IMR-90 (cell line): ENCODE measurements at regions not wholly inside any gene's neighbourhood (a gene's known extent, or its start where the extent isn't known, plus 50 kb on each side); places are given as distances from the start of the nearest gene placed in this dataset.

ENCODE experiments used
- ATAC-seq: fragments of 200-7000 bp; cut with Tn5 transposase; 2 replicates; pipeline ENCODE4 v1.9.1; 2020; ENCODE audit warnings: low read depth, mild to moderate bottlenecking, moderate library complexity
- BruUV-seq: library from RNA; stranded (reverse); fragments of 400-500 nt; replicated peaks from 2 replicates; lab custom pipeline; 2021; lab: Mats Ljungman, UMichigan
- CTCF ChIA-PET: fragments of 300-600 bp; formaldehyde crosslinking; extraction: SDS; loops from one replicate; lab custom pipeline; 2021; ENCODE audit warnings: antibody characterized with exemption; lab: Yijun Ruan, JAX
- POLR2A ChIA-PET: fragments of 300-600 bp; sonication (Branson Sonifier 250); formaldehyde crosslinking; loops from one replicate; lab custom pipeline; 2022; ENCODE audit warnings: antibody characterized with exemption; ENCODE audit not compliant: unreplicated experiment; lab: Charles Lee
- DNase-seq: peaks from one replicate; pipeline ENCODE4 v3.0.0; 2013
- H2AFZ ChIP-seq: replicated peaks from 2 replicates; pipeline ENCODE3; 2013; ENCODE audit warnings: low read length, mild to moderate bottlenecking; ENCODE audit not compliant: poor library complexity
- H2AK5ac ChIP-seq: 2 replicates; pipeline ENCODE4 v1.6.1; 2013; ENCODE audit warnings: low read depth, low read length, inconsistent platforms
- H2AK9ac ChIP-seq: replicated peaks from 2 replicates; pipeline ENCODE3; 2013; ENCODE audit warnings: mild to moderate bottlenecking, low read depth, low read length, moderate library complexity; ENCODE audit not compliant: poor library complexity
- H2BK120ac ChIP-seq: 2 replicates; pipeline ENCODE4 v1.6.1; 2013; ENCODE audit warnings: low read depth, low read length, inconsistent platforms
- H2BK15ac ChIP-seq: 3 replicates; pipeline ENCODE4 v1.6.1; 2013; ENCODE audit warnings: low read depth, low read length, inconsistent platforms
- H2BK20ac ChIP-seq: 2 replicates; pipeline ENCODE4 v1.6.1; 2013; ENCODE audit warnings: low read depth, mild to moderate bottlenecking, inconsistent platforms, low read length, moderate library complexity
- H2BK5ac ChIP-seq: 2 replicates; pipeline ENCODE4 v1.6.1; 2013; ENCODE audit warnings: mild to moderate bottlenecking, low read depth, low read length, inconsistent platforms; ENCODE audit not compliant: poor library complexity, severe bottlenecking
- H3K14ac ChIP-seq: replicated peaks from 2 replicates; pipeline ENCODE4 v1.6.1; 2013; ENCODE audit warnings: low read depth, low read length, inconsistent platforms
- H3K18ac ChIP-seq: 2 replicates; pipeline ENCODE4 v1.6.1; 2013; ENCODE audit warnings: low read depth, low read length, control low read depth
- H3K23ac ChIP-seq: 2 replicates; pipeline ENCODE4 v1.6.1; 2013; ENCODE audit warnings: low read depth, low read length, inconsistent platforms
- H3K27ac ChIP-seq: 2 replicates; pipeline ENCODE4 v1.5.1; 2013; ENCODE audit warnings: mild to moderate bottlenecking, control low read depth, low read length; ENCODE audit not compliant: insufficient read depth
- H3K27me3 ChIP-seq: 2 replicates; pipeline ENCODE4 v1.6.1; 2013; ENCODE audit warnings: low read length; ENCODE audit not compliant: control insufficient read depth, insufficient read depth
- H3K36me3 ChIP-seq: 2 replicates; pipeline ENCODE4 v1.6.1; 2013; ENCODE audit warnings: low read length, mixed read lengths; ENCODE audit not compliant: control insufficient read depth, insufficient read depth
- H3K4ac ChIP-seq: 2 replicates; pipeline ENCODE4 v1.6.1; 2013; ENCODE audit warnings: low read depth, low read length, inconsistent platforms
- H3K4me1 ChIP-seq: 2 replicates; pipeline ENCODE4 v1.6.1; 2013; ENCODE audit warnings: low read length, mixed read lengths; ENCODE audit not compliant: control insufficient read depth, insufficient read depth
- H3K4me2 ChIP-seq: 2 replicates; pipeline ENCODE4 v1.6.1; 2013; ENCODE audit warnings: low read depth, mild to moderate bottlenecking, control low read depth, low read length, moderate library complexity
- H3K4me3 ChIP-seq: 2 replicates; pipeline ENCODE4 v1.5.1; 2013; ENCODE audit warnings: low read depth, mild to moderate bottlenecking, control low read depth, low read length, moderate library complexity; ENCODE audit not compliant: insufficient read depth
- H3K56ac ChIP-seq: 2 replicates; pipeline ENCODE4 v1.6.1; 2013; ENCODE audit warnings: low read length, inconsistent platforms; ENCODE audit not compliant: insufficient read depth; ENCODE audit errors: extremely low read depth
- H3K79me1 ChIP-seq, 2 experiments: 2 replicates each; pipeline ENCODE4 v1.6.1; 2013; ENCODE audit warnings: low read length in 2 of 2, inconsistent platforms in 1 of 2, low read depth in 1 of 2
- H3K9ac ChIP-seq: 2 replicates; pipeline ENCODE4 v1.6.1; 2013; ENCODE audit warnings: low read depth, low read length, control low read depth
- H3K9me1 ChIP-seq: 2 replicates; pipeline ENCODE4 v1.6.1; 2013; ENCODE audit warnings: low read length, inconsistent platforms; ENCODE audit not compliant: insufficient read depth
- H3K9me3 ChIP-seq: 2 replicates; pipeline ENCODE4 v1.6.1; 2013; ENCODE audit warnings: low read length; ENCODE audit not compliant: control insufficient read depth, insufficient read depth
- H4K20me1 ChIP-seq: 2 replicates; pipeline ENCODE4 v1.6.1; 2013; ENCODE audit warnings: low read length, inconsistent platforms; ENCODE audit not compliant: insufficient read depth
- H4K5ac ChIP-seq: 2 replicates; pipeline ENCODE4 v1.6.1; 2013; ENCODE audit warnings: mild to moderate bottlenecking, low read depth, low read length, control low read depth
- H4K8ac ChIP-seq, 2 experiments: 2 replicates each; pipeline ENCODE4 v1.6.1; 2013; ENCODE audit warnings: low read depth in 2 of 2, low read length in 2 of 2, control low read depth in 1 of 2, inconsistent platforms in 1 of 2
- H4K91ac ChIP-seq: 2 replicates; pipeline ENCODE4 v1.6.1; 2013; ENCODE audit warnings: low read depth, low read length, inconsistent platforms; ENCODE audit not compliant: insufficient read depth
- CEBPB ChIP-seq: IDR thresholded peaks from 2 replicates; pipeline ENCODE4 v1.6.1; 2012; ENCODE audit warnings: low read depth, low read length, improper control_type of control experiment
- FOS ChIP-seq: fragments of 150-350 bp; IDR thresholded peaks from 2 replicates; pipeline ENCODE4 v1.6.1; 2016; ENCODE audit warnings: low read depth, low read length
- MAFK ChIP-seq: IDR thresholded peaks from 2 replicates; pipeline ENCODE4 v1.6.1; 2012; ENCODE audit warnings: low read depth, low read length, improper control_type of control experiment
- MAZ ChIP-seq: IDR thresholded peaks from 2 replicates; pipeline ENCODE4 v1.6.1; 2012; ENCODE audit warnings: low read depth, mild to moderate bottlenecking, low read length, improper control_type of control experiment, moderate library complexity, borderline replicate concordance
- RAD21 ChIP-seq: IDR thresholded peaks from 2 replicates; pipeline ENCODE4 v1.6.1; 2012; ENCODE audit warnings: low read length, improper control_type of control experiment
- RCOR1 ChIP-seq: IDR thresholded peaks from 2 replicates; pipeline ENCODE4 v1.6.1; 2012; ENCODE audit warnings: mild to moderate bottlenecking, low read length, improper control_type of control experiment; ENCODE audit not compliant: insufficient replicate concordance
- RFX5 ChIP-seq: IDR thresholded peaks from 2 replicates; pipeline ENCODE4 v1.8.0; 2012; ENCODE audit warnings: low read depth, mild to moderate bottlenecking, low read length, moderate library complexity
- SMC3 ChIP-seq: fragments of 150-350 bp; IDR thresholded peaks from 2 replicates; pipeline ENCODE4 v1.6.1; 2016; ENCODE audit warnings: low read depth, mild to moderate bottlenecking, antibody characterized with exemption, low read length, moderate library complexity
- USF2 ChIP-seq: fragments of 150-350 bp; IDR thresholded peaks from 2 replicates; pipeline ENCODE4 v1.6.1; 2017; ENCODE audit warnings: mild to moderate bottlenecking, antibody characterized with exemption, low read length, low read depth
- WGBS, 2 experiments: methylation state at CpG; one replicate each; pipeline versions ENCODE4 v1.1.5 to v1.1.7; 2013; ENCODE audit warnings: missing lambda C conversion rate in 2 of 2; ENCODE audit not compliant: insufficient read length in 1 of 2; ENCODE audit errors: extremely low coverage in 2 of 2; 5-methylcytosine and 5-hydroxymethylcytosine counted together
- dilution Hi-C: fragments of 300-500 bp; cut with HindIII; formaldehyde crosslinking; loops from one replicate; pipeline ENCODE4 v1.14.3; 2018; ENCODE audit warnings: low sequenced_read_pairs; ENCODE audit not compliant: unreplicated experiment
- in situ Hi-C: fragments of 300-500 bp; cut with MboI; formaldehyde crosslinking; loops from 3 replicates; pipeline ENCODE4 v1.14.3; 2019; ENCODE audit warnings: low sequenced_read_pairs, inconsistent platforms, mixed read lengths
- intact Hi-C: fragments of 100-400 bp; cut with micrococcal nuclease; formaldehyde crosslinking; loops from 2 replicates; pipeline ENCODE4 v1.10.0; 2022
- TF ChIP-seq, protein P1 (sequence below): conservative IDR thresholded peaks from 2 replicates; pipeline ENCODE4 v1.5.1; 2012; ENCODE audit warnings: mild to moderate bottlenecking, low read depth, low read length, improper control_type of control experiment

DNA sequence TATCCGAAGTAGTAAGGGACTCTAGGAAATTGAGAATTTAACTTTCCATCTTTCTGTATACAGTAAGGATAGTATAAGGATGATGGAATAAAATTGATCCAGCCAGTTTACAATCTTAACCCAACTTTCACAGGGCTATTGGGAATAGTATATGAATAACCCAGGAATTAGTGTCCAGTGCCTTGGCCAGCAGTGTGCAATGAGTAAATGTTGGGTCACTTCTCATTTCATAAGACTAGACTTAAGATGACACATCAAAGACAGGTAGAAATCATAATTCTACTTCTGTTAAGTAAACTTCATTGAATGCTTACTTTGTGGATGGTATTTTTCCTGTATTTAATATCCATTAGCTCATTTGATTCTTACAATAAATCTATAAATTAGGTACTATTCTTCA lies 949.6 kb upstream of the GOT2 start:
- no CpG with 5 or more reads among the region's 1 CpG for WGBS, 2 experiments
- in situ Hi-C loops, result no loop called here
- ATAC-seq, result no peak

More for the DNA sequence above, 949.6 kb upstream of the GOT2 start:
- Histone ChIP-seq H3K79me1 (no peaks in the 10 kb centered on the region), H3K4me3 (no peak overlapping the region), H2BK5ac (no peak overlapping the region), H2AK9ac (no peak overlapping the region), H2AFZ (no peak overlapping the region), H4K5ac (no peak overlapping the region), H3K18ac (no peak overlapping the region), H3K27me3 (no peaks in the 10 kb centered on the region), H3K4me1 (no peaks in the 10 kb centered on the region), H3K9ac (no peak overlapping the region), H3K9me3 (no peaks in the 10 kb centered on the region), H4K20me1 (no peaks in the 10 kb centered on the region), H2BK120ac (no peak overlapping the region), H3K14ac (no peak overlapping the region), H4K8ac (no peak overlapping the region), H2BK15ac (no peak overlapping the region), H3K4me2 (no peak overlapping the region), H3K27ac (no peak overlapping the region), H3K4ac (no peak overlapping the region), H3K9me1 (no peaks in the 10 kb centered on the region), H2BK20ac (no peak overlapping the region), H3K36me3 (no peaks in the 10 kb centered on the region), H2AK5ac (no peak overlapping the region), H4K91ac (no peak overlapping the region), H3K23ac (no peak overlapping the region), H3K56ac (no peak overlapping the region)
- intact Hi-C loops, result no loop called here
- dilution Hi-C loops, result no loop called here
- no peak for DNase-seq
- no peak for TF ChIP-seq USF2
- TF ChIP-seq SMC3, result no peak
- TF ChIP-seq MAFK, result no peak
- no peak for TF ChIP-seq RAD21
- TF ChIP-seq MAZ, result no peak
- TF ChIP-seq, protein P1, sequence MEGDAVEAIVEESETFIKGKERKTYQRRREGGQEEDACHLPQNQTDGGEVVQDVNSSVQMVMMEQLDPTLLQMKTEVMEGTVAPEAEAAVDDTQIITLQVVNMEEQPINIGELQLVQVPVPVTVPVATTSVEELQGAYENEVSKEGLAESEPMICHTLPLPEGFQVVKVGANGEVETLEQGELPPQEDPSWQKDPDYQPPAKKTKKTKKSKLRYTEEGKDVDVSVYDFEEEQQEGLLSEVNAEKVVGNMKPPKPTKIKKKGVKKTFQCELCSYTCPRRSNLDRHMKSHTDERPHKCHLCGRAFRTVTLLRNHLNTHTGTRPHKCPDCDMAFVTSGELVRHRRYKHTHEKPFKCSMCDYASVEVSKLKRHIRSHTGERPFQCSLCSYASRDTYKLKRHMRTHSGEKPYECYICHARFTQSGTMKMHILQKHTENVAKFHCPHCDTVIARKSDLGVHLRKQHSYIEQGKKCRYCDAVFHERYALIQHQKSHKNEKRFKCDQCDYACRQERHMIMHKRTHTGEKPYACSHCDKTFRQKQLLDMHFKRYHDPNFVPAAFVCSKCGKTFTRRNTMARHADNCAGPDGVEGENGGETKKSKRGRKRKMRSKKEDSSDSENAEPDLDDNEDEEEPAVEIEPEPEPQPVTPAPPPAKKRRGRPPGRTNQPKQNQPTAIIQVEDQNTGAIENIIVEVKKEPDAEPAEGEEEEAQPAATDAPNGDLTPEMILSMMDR, result no peak
- no peak for TF ChIP-seq RCOR1
- TF ChIP-seq RFX5, result no peak
- TF ChIP-seq FOS, result no peak
- TF ChIP-seq CEBPB, result no peak
- BruUV-seq, result no TSS peak
- ChIA-PET CTCF (interaction anchor here (0.6 kb wide), 1 partner anchor 212 kb away, joined by 3 read pairs; no protein-coding TSS in a partner anchor), POLR2A (no interaction called here)
